Astrocyte (in vitro differentiated cells and primary cell): ENCODE measurements at regions not wholly inside any gene's neighbourhood (a gene's known extent, or its start where the extent isn't known, plus 50 kb on each side); places are given as distances from the start of the nearest gene placed in this dataset.

Experiments
- CTCF ChIP-seq: IDR thresholded peaks from 2 replicates; pipeline ENCODE4 v1.5.1; 2011; ENCODE audit warnings: low read depth, mild to moderate bottlenecking, inconsistent platforms, low read length, moderate library complexity; ENCODE audit not compliant: insufficient read depth
- EZH2 ChIP-seq: IDR thresholded peaks from 2 replicates; pipeline ENCODE4 v1.6.1; 2012; ENCODE audit warnings: mild to moderate bottlenecking, low read length, inconsistent platforms; ENCODE audit not compliant: insufficient read depth

- TF ChIP-seq CTCF: no peak
- TF ChIP-seq EZH2: no peak
Measured at GRCh38 chr9:135413086-135413375, 66.6 kb upstream of the PPP1R26 start.
